ENCODE measurements at regions not wholly inside any gene's neighbourhood (a gene's known extent, or its start where the extent isn't known, plus 50 kb on each side); places are given as distances from the start of the nearest gene placed in this dataset.
"Not testable (repeated sequence)": the region's sequence is repeated elsewhere in the genome, so short reads cannot be mapped to it uniquely, and the experiment has no call there.

DNA sequence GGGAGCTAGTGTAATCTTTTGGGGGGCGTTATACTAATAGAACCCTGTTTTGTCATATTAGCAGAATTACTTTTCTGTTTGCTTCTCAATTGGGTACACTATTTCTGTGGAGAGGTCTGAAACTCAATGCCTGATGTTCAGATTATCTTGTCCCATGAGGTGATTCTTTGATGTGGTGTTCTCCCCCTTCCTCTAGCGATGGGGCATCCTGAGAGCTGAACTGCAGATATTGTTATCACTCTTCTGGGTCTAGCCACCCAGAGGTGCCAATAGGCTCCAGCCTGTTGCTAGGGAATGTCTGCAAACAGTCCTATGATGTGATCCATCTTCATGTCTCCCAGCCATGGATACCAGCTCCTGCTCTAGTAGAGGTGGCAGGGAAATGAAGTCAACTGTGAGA is 233.1 kb upstream of the RASA1 start:
- TF ChIP-seq, protein P1, sequence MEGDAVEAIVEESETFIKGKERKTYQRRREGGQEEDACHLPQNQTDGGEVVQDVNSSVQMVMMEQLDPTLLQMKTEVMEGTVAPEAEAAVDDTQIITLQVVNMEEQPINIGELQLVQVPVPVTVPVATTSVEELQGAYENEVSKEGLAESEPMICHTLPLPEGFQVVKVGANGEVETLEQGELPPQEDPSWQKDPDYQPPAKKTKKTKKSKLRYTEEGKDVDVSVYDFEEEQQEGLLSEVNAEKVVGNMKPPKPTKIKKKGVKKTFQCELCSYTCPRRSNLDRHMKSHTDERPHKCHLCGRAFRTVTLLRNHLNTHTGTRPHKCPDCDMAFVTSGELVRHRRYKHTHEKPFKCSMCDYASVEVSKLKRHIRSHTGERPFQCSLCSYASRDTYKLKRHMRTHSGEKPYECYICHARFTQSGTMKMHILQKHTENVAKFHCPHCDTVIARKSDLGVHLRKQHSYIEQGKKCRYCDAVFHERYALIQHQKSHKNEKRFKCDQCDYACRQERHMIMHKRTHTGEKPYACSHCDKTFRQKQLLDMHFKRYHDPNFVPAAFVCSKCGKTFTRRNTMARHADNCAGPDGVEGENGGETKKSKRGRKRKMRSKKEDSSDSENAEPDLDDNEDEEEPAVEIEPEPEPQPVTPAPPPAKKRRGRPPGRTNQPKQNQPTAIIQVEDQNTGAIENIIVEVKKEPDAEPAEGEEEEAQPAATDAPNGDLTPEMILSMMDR (IDR thresholded peaks at IDR 0.05; ENCODE audit: control extremely low read depth, extremely low read depth, low read depth, missing control alignments) = no peak
- ChIA-PET CTCF (interaction anchor here (0.7 to 1.2 kb wide), 2 partner anchors 82 to 315 kb away, joined by 3 read pairs; no protein-coding TSS in a partner anchor), POLR2A (no interaction called here)
- DNase-seq (ENCODE audit: extremely low spot score) = no peak

DNA sequence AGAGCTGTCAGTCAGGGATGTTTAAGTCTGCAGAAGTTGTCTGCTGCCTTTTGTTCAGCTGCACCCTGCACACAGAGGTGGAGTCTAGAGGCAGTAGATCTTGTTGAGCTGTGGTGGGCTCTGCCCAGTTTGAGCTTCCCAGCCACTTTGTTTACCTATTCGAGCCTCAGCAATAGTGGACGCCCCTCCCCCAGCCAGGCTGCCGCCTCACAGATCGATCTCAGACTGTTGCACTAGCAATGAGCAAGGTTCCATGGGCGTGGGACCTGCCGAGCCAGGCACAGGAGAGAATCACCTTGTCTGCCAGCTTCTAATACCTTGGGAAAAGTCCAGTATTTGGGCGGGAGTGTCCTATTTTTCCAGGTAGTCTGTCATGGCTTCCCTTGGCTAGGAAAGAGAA is 225.1 kb upstream of the RASA1 start:
- CTCF ChIA-PET = no interaction called here
- TF ChIP-seq, protein P1 (IDR thresholded peaks at IDR 0.05; ENCODE audit: control extremely low read depth, extremely low read depth, low read depth, missing control alignments) = no peak
- no peak for DNase-seq (ENCODE audit: extremely low spot score)
- POLR2A ChIA-PET = no interaction called here

DNA sequence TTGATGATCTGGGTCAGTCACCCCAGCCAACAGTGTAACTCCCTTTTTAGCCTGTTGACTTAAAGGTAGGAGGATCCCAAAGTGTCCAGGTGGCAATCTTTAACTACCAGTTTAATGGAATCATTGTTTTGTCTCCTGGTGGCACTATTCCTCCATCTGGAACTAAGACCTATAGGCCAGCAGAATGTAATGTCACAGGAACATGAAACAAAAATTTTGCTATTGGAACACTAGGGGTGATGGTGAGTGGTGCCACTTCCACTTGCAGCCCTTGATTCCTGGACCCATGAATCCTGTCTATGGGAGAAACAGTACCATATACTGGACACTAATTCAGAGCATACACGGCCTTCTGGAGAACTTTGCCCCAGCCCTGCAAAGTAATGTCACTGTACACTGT is 219.5 kb upstream of the RASA1 start:
- POLR2A ChIA-PET = no interaction called here
- TF ChIP-seq, protein P1 (IDR thresholded peaks at IDR 0.05; ENCODE audit: control extremely low read depth, extremely low read depth, low read depth, missing control alignments) = no peak
- no peak for DNase-seq (ENCODE audit: extremely low spot score)
- CTCF ChIA-PET = no interaction called here

DNA sequence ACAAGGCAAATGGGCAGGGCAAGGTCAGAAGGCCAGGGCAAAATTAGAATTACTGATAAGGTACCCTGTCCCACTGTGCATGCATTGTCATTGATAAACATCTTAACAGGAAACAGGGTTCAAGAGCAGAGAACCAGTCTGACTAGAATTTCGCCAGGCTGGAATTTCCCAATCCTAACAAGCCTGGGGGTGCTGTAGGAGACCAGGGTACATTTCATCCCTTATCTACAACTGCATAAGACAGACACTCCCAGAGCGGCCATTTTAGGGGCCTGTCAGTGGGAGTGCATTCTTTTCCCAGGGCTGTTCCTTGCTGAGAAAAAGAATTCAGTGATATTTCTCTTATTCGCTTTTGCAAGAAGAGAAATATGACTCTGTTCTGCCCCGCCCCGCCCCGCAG is 218.7 kb upstream of the RASA1 start:
- DNase-seq (ENCODE audit: extremely low spot score); CTCF ChIA-PET; POLR2A ChIA-PET: not testable (repeated sequence)

DNA sequence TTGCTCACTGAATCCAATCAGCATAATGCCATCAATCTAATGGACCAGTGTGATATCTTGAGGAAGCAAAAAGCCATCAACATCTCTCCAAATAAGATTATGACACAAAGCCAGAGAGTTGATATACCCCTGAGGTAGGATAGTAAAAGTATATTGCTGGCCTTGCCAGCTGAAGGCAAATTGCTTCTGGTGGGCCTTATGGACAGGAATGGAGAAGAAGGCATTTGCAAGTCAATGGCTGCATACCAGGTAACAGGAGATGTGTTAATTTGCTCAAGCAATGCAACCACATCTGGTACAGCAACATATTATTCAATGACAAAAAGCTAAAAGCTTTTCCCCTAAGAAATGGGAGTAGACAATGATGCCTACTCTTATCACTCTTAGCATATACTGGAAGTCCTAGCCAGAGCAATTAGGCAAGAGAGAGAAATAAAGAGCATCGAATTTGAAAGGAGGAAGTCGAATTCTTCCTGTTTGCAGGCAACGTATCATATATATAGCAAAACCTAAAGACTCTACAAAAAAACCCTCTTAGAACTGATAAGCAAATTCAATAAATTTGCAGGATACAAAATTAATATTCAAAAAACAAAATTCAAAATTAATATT is 216.1 kb upstream of the RASA1 start:
- TF ChIP-seq, protein P1 (IDR thresholded peaks at IDR 0.05; ENCODE audit: control extremely low read depth, extremely low read depth, low read depth, missing control alignments) = no peak
- POLR2A ChIA-PET = no interaction called here
- CTCF ChIA-PET = interaction anchor here (1.2 kb wide), 1 partner anchor 16 kb away, joined by 3 read pairs; no protein-coding TSS in a partner anchor
- no peak for DNase-seq (ENCODE audit: extremely low spot score)

DNA sequence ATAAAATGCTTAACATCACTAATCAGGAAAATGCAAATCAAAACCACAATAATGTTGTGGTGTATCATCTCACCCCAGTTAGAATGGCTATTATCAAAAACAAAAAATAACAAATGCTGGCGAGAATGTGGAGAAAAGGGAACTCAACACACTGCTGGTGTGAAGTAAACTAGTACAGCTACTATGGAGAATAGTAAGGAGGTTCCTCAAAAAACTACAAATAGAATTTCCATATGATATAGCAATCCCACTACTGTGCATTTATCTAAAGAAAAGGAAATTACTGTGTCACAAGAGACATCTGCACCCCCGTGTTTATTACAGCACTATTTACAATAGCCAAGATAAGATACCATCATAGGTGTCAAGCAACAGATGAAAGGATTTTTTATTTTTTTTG is 214.5 kb upstream of the RASA1 start:
- DNase-seq (ENCODE audit: extremely low spot score) = no peak
- TF ChIP-seq, protein P1 (IDR thresholded peaks at IDR 0.05; ENCODE audit: control extremely low read depth, extremely low read depth, low read depth, missing control alignments) = no peak
- CTCF ChIA-PET = no interaction called here
- POLR2A ChIA-PET = no interaction called here

DNA sequence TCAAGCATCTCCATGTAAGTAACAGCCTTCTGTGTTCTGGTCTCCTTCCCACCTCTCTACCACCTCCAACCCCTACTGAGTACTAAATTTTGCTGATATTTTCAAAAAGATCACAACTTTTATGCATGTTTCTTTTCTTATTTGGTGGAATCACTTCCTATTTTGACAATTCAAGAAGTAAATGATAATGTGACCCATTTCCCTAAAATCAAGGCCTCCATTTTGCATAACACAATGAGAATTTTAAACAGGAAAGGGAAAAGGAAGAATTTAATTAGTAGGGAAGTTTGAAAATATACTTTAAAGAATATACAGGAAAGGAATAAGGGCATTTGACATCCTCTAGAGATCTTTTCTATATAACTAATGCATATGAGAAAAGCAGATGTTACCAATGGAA is 212.9 kb upstream of the RASA1 start:
- DNase-seq (ENCODE audit: extremely low spot score) = no peak
- TF ChIP-seq, protein P1 (IDR thresholded peaks at IDR 0.05; ENCODE audit: control extremely low read depth, extremely low read depth, low read depth, missing control alignments) = no peak
- ChIA-PET CTCF (no interaction called here), POLR2A (no interaction called here)
